ENCODE measurements at regions not wholly inside any gene's neighbourhood (a gene's known extent, or its start where the extent isn't known, plus 50 kb on each side); places are given as distances from the start of the nearest gene placed in this dataset.

DNA sequence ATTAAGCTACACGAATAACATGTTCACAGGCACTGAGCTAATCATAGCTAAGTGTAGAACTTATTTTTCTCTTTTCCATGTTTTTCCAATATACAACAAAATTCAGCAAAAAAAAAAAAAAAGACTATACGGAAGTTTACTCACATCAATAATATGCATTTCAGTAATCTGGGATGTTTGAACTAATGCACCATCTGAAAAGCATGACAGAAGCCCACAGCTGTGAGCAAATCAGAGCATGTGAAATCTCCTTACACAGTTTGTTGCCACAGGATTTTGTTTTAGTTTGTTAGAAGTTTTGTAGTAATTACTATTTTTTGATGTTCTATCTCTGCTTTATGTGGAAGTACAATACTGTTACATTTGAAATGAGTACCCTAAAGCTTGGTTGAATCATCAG, 1051.7 kb downstream of the TTLL7 start:
- TF ChIP-seq, protein P1, sequence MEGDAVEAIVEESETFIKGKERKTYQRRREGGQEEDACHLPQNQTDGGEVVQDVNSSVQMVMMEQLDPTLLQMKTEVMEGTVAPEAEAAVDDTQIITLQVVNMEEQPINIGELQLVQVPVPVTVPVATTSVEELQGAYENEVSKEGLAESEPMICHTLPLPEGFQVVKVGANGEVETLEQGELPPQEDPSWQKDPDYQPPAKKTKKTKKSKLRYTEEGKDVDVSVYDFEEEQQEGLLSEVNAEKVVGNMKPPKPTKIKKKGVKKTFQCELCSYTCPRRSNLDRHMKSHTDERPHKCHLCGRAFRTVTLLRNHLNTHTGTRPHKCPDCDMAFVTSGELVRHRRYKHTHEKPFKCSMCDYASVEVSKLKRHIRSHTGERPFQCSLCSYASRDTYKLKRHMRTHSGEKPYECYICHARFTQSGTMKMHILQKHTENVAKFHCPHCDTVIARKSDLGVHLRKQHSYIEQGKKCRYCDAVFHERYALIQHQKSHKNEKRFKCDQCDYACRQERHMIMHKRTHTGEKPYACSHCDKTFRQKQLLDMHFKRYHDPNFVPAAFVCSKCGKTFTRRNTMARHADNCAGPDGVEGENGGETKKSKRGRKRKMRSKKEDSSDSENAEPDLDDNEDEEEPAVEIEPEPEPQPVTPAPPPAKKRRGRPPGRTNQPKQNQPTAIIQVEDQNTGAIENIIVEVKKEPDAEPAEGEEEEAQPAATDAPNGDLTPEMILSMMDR (conservative IDR thresholded peaks at IDR 0.05; ENCODE audit: low read depth, low read length) = no peak
- no peak for TF ChIP-seq EZH2 (IDR thresholded peaks at IDR 0.05; ENCODE audit: borderline replicate concordance, low read depth, low read length, poor library complexity, severe bottlenecking)

Data from A673 (cell line).